Activated CD8-positive, alpha-beta memory T cell treated with anti-CD3 and anti-CD28 coated beads, Interleukin-2, amount 50 U/mL, for 48 hours (primary cell): ENCODE measurements at regions not wholly inside any gene's neighbourhood (a gene's known extent, or its start where the extent isn't known, plus 50 kb on each side); places are given as distances from the start of the nearest gene placed in this dataset.

Experiments used
- DNase-seq: peaks from one replicate; pipeline ENCODE4 v3.0.0-alpha.2; 2020

DNA sequence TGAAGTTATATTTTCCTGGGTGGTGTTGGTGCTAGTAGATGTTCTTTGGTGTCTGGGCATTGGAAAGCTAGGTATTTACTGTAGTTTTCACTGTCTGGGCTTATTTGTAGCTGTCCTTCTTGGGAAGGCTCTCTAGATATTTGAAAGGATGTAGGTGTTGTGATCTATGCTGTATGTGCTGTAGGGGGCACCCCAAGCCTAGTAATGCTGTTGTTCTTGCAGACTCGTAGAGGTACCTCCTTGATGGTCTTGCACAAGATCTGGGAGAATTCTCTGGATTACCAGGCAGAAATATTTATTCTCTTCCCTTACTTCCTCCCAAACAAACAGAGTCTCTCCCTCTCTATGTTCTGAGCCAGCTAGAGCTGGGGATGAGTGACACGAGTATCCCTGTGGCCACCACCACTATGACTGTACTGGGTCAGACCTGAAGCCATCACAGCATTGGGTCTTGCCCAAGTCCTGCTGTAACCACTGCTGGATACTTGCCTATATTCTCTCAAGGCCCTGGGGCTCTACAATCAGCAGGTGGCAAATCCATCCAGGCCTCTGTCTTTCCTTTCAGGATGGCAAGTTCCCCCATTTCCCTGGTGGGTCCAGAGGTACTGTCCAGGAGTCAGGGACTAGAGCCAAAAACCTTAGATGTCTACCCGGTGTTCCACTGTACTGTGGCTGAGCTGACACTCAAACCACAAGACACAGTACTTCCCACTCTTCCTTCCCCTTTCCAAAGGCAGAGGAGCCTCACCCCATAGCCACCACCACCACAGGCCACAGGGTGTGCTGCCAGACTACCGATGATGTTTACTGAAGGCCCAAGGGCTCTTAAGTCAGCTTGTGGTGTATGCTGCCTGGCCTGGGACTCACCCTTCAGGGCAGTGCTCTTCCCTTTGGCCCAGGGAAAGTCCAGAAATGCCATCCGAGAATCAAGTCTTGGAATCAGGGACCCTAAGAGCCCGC is 195.2 kb upstream of the DPPA4 start:
- no peak for DNase-seq

- no peak for DNase-seq
These were observed 208.4 kb upstream of the DPPA4 start for GRCh38 chr3:109545746-109546145.

DNA sequence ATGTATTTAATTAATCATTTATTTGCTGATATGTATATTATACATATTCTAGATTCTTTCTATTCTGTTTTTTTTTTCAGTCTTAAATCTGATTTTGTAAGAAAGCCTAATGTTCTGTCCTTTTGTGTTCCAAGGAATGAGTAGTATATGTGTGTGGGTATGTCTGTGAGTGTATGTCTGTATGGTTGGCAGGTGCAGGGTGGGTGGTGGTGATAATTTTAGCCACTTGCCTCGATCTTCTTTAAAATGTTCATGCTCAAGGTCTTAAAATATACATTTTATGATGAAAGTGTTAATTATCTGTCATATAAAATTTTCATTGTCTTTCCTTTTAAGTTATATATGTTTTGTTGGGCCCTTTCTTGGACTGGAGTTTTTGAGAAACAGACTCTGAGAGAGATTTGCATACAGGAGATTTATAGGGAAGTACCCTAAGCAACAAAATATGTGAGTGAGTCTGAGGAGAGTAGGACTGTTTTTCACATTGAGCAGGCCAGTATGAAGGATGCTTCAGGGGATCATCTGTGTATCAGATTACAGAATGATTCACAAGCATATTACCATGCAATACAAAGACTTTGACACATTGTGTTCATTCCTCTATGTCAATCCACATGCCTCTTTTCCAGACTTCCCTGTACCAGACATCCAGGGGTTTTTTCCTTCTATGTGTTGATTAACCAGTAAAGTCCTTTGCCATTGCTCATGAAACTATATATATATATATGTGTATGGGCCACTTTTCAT is 211.0 kb upstream of the DPPA4 start:
- no peak for DNase-seq

- no peak for DNase-seq
These were observed 216.4 kb upstream of the DPPA4 start for GRCh38 chr3:109553591-109554371.

GRCh38 chr3:109559389-109559788 is 222.0 kb upstream of the DPPA4 start:
- no peak for DNase-seq

DNA sequence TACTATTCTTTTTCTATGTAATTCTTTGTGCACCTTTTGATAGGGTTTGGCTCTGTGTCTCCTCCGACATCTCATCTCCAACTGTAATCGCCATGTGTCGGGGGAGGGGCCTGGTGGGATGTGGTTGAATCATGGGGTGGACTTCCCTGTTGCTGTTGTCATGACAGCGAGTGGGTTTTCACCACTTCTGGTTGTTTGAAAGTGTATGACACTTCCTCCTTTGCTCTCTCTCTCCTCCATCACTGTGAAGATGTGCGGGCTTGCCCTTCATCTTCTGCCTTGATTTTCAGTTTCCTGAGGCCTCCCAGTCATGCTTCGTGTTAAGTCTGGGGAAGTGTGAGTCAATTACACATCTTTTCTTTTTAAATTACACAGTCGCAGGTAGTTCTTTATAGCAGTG is 225.8 kb upstream of the DPPA4 start:
- DNase-seq, result no peak

DNA sequence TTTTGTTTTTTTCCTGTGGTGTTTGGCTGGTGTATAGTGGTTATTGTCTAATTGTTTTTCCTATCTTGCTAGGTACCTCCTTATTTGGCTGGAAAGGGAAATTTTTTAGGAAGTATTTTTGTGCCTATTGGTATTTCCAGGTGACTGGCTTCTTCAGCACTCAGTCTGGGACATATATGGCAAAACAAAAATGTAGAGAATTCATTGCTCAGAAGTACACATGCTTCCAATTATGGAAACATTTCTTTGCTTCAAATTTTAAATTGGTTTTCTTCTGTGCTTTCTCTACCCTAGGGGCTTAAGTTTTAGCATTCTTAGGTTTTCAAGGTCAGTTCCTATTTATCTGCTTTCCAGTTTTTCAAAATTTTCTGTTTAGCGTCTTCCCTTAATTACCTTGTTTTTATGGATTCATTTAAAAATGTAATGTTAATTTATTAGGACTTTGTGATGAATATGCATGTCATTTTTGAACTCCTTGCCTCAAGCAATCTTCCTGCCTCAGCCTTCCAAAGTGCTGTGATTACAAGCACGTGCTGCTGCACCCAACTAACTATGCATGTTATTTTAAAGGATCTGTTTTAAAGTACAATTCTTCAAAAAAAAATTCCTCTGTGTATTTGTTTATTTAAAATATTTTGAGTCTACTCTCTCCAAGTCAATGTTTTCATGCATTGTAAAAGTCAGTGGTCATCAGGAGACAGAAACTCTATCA is 231.9 kb upstream of the DPPA4 start:
- DNase-seq, result no peak

- DNase-seq, result no peak
These were observed 233.1 kb upstream of the DPPA4 start for GRCh38 chr3:109570408-109570807.

DNA sequence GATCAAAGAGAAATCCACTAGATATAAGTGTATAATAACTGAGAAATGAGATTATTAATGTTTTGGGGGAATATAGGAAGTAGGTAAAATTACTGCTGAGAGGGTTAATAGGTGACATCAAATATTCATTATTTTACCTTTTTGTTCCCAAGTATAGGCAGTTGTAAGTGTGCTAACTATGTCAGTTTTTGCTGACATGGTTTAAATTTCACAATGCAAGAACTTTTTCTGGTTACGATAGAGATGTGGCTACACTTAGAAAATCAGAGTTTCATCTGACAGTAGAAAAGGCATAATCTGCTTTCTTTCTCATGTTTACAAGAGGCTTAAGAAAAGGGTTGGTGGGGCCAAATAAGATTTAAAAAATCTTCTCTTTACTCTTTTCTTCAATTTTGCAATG is 235.0 kb upstream of the DPPA4 start:
- DNase-seq, result no peak

- no peak for DNase-seq
These were observed 259.6 kb upstream of the DPPA4 start for GRCh38 chr3:109596991-109597390.

- DNase-seq, result no peak
These were observed 260.1 kb upstream of the DPPA4 start for GRCh38 chr3:109597444-109597843.

- no peak for DNase-seq
These were observed 270.6 kb upstream of the DPPA4 start for GRCh38 chr3:109607897-109608296.

DNA sequence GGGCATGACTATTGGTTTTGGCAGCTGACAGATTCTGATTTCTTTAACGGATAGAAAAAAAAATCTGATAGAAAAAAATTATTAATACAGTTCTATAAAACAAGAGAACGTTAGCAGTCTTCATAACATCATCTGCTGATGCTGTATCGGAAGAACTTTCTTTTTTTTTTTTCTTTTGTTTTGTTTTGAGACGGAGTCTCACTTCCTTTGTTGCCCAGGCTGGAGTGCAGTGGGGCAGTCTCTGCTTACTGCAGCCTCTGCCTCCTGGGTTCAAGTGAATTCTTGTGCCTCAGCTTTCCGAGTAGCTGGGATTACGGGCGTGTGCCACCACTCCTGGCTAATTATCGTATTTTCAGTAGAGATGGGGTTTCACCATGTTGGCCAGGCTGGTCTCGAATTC is 271.2 kb upstream of the DPPA4 start:
- no peak for DNase-seq

GRCh38 chr3:109618766-109619378 is 281.5 kb upstream of the DPPA4 start:
- DNase-seq, result no peak

- DNase-seq, result no peak
These were observed 294.6 kb upstream of the DPPA4 start for GRCh38 chr3:109631897-109632296.

GRCh38 chr3:109640146-109640652 is 302.9 kb upstream of the DPPA4 start:
- no peak for DNase-seq

DNA sequence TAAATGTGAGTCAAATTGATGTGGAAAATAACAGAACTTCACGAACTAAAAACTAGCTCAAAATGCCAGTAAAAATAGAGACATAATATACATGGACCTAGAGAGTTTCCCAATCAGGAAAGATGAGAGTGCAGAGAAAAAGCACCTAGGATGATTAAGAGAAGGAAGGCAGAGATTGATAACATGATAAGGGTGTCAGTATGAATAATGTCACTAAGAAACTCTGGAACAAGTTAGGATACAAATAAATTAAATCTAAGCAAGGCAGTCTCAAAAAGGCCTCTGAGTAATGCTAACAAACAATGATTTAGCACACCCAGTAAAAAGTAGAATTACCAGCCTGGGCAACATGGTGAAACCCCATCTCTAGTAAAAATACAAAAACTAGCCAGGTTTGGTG is 304.7 kb upstream of the DPPA4 start:
- DNase-seq, result no peak

DNA sequence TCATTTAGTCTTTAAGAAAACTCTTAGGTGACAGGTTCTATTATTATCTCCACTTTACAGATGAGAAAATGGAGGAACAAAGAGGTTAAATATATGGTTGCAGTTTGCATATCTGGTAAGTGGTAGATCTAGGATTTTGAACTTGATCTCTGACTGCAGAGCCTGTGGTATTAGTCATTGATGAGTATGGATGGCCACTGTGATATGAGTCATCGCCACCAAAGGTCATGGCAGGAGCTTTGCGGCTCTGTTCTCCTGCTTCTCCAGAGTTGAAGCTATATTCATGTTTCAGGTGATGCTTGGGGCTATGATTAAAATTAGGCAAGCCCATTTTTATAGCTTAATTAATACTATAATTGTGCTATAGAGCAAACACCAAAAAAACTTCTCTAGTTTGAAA is 306.2 kb upstream of the DPPA4 start:
- no peak for DNase-seq

- no peak for DNase-seq
These were observed 307.0 kb upstream of the DPPA4 start for GRCh38 chr3:109644332-109644731.

DNA sequence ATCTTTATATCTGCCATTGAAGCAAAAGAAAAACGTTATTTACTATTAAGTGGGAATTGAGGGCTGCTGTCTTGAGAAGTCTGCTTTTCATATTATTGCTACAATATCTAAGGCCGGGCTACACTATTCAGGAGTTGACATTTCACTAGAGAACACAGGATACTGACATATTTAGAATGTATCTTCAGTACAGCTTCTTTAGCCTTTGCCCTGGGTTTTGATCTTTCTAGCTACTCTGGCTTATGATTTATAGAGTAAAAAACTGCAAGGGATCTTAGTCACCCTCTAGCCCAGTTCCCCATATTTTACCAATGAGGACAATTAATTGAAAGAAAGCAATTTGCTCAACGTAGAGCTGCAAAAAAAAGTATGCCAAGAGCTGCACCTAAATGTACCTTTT is 307.4 kb upstream of the DPPA4 start:
- DNase-seq, result no peak

DNA sequence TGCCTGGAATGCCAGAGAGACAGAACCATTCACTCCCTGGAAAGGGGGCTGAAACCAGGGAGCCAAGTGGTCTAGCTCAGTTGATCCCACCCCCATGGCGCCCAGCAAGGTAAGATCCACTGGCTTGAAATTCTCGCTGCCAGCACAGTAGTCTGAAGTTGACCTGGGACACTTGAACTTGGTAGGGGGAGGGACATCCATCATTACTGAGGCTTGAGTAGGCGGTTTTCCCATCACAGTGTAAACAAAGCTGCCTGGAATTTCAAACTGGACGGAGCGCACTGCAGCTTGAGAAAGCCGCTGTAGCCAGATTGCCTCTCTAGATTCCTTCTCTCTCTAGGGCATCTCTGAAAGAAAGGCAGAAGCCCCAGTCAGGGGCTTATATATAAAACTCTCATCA is 310.7 kb upstream of the DPPA4 start:
- DNase-seq, result no peak

DNA sequence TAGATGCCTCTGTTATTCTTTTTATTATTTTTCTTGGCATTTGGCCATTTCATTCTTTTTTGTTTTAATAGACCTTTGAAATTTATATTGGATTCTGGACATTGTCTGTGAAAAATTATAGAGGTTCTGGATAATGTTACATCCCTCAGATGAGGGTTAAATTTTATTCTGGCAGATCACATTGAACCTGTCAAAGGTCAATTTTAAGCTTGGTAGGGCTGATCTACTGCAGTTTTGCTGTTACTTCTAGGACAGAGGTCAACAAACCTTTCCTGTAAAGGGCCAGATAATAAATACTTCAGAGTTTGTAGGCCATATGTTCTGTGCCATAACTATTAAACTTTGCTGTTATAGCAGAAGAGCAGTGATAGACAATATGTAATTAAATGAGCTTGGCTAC is 318.9 kb upstream of the DPPA4 start:
- no peak for DNase-seq
